ENCODE measurements at regions not wholly inside any gene's neighbourhood (a gene's known extent, or its start where the extent isn't known, plus 50 kb on each side); places are given as distances from the start of the nearest gene placed in this dataset.
"Not testable (repeated sequence)": the region's sequence is repeated elsewhere in the genome, so short reads cannot be mapped to it uniquely, and the experiment has no call there.

- no peaks in the 10 kb centered on the region for H3K27me3 ChIP-seq (ENCODE audit: low read depth, low read length)
- H3K27ac ChIP-seq (ENCODE audit: low read length): no peak overlapping the region
- no peaks in the 10 kb centered on the region for H3K36me3 ChIP-seq (ENCODE audit: control insufficient read depth in 1 of 2, insufficient read depth in 2 of 2, low read length in 2 of 2)
- no peak overlapping the region for H3K4me3 ChIP-seq (ENCODE audit: low read depth in 1 of 2, low read length in 2 of 2)
- no peaks in the 10 kb centered on the region for H3K4me1 ChIP-seq (ENCODE audit: control insufficient read depth in 1 of 2, insufficient read depth in 2 of 2, low read length in 2 of 2)
- no peaks in the 10 kb centered on the region for H3K9me3 ChIP-seq (ENCODE audit: control insufficient read depth in 1 of 2, low read length in 2 of 2)
Measured at GRCh38 chr13:38283346-38283745, 66.3 kb upstream of the UFM1 start.

- H3K4me3 ChIP-seq (ENCODE audit: low read depth in 1 of 2, low read length in 2 of 2): no peak overlapping the region
- H3K4me1 ChIP-seq (ENCODE audit: control insufficient read depth in 1 of 2, insufficient read depth in 2 of 2, low read length in 2 of 2): no peaks in the 10 kb centered on the region
- H3K27me3 ChIP-seq (ENCODE audit: low read depth, low read length): no peaks in the 10 kb centered on the region
- no peaks in the 10 kb centered on the region for H3K36me3 ChIP-seq (ENCODE audit: control insufficient read depth in 1 of 2, insufficient read depth in 2 of 2, low read length in 2 of 2)
- peaks cover 0 to 8% of the 10 kb centered on the region in 2 donors for H3K9me3 ChIP-seq (ENCODE audit: control insufficient read depth in 1 of 2, low read length in 2 of 2)
- no peak overlapping the region for H3K27ac ChIP-seq (ENCODE audit: low read length)
Measured at GRCh38 chr13:38265132-38265497, 84.5 kb upstream of the UFM1 start.

GRCh38 chr13:38264363-38265131 lies 85.1 kb upstream of the UFM1 start:
- Histone ChIP-seq H3K36me3 (ENCODE audit: control insufficient read depth in 1 of 2, insufficient read depth in 2 of 2, low read length in 2 of 2) (no peaks in the 10 kb centered on the region), H3K4me1 (ENCODE audit: control insufficient read depth in 1 of 2, insufficient read depth in 2 of 2, low read length in 2 of 2) (no peaks in the 10 kb centered on the region), H3K4me3 (ENCODE audit: low read depth in 1 of 2, low read length in 2 of 2) (no peak overlapping the region), H3K27me3 (ENCODE audit: low read depth, low read length) (no peaks in the 10 kb centered on the region), H3K27ac (ENCODE audit: low read length) (no peak overlapping the region), H3K9me3 (ENCODE audit: control insufficient read depth in 1 of 2, low read length in 2 of 2) (peaks cover 0 to 4% of the 10 kb centered on the region in 2 donors)

GRCh38 chr13:38262211-38262610 lies 87.4 kb upstream of the UFM1 start:
- no peak overlapping the region for H3K4me3 ChIP-seq (ENCODE audit: low read depth in 1 of 2, low read length in 2 of 2)
- no peaks in the 10 kb centered on the region for H3K9me3 ChIP-seq (ENCODE audit: control insufficient read depth in 1 of 2, low read length in 2 of 2)
- H3K27ac ChIP-seq (ENCODE audit: low read length): no peak overlapping the region
- no peaks in the 10 kb centered on the region for H3K27me3 ChIP-seq (ENCODE audit: low read depth, low read length)
- H3K4me1 ChIP-seq (ENCODE audit: control insufficient read depth in 1 of 2, insufficient read depth in 2 of 2, low read length in 2 of 2): no peaks in the 10 kb centered on the region
- H3K36me3 ChIP-seq (ENCODE audit: control insufficient read depth in 1 of 2, insufficient read depth in 2 of 2, low read length in 2 of 2): no peaks in the 10 kb centered on the region

GRCh38 chr13:38255600-38255999 lies 94.1 kb upstream of the UFM1 start:
- no peaks in the 10 kb centered on the region for H3K9me3 ChIP-seq (ENCODE audit: control insufficient read depth in 1 of 2, low read length in 2 of 2)
- H3K36me3 ChIP-seq (ENCODE audit: control insufficient read depth in 1 of 2, insufficient read depth in 2 of 2, low read length in 2 of 2): no peaks in the 10 kb centered on the region
- H3K4me3 ChIP-seq (ENCODE audit: low read depth in 1 of 2, low read length in 2 of 2): no peak overlapping the region
- H3K27ac ChIP-seq (ENCODE audit: low read length): no peak overlapping the region
- no peaks in the 10 kb centered on the region for H3K27me3 ChIP-seq (ENCODE audit: low read depth, low read length)
- H3K4me1 ChIP-seq (ENCODE audit: control insufficient read depth in 1 of 2, insufficient read depth in 2 of 2, low read length in 2 of 2): no peaks in the 10 kb centered on the region

GRCh38 chr13:38239874-38240273 lies 109.8 kb upstream of the UFM1 start:
- Histone ChIP-seq H3K27me3 (ENCODE audit: low read depth, low read length) (no peaks in the 10 kb centered on the region), H3K36me3 (ENCODE audit: control insufficient read depth in 1 of 2, insufficient read depth in 2 of 2, low read length in 2 of 2) (no peaks in the 10 kb centered on the region), H3K4me1 (ENCODE audit: control insufficient read depth in 1 of 2, insufficient read depth in 2 of 2, low read length in 2 of 2) (no peaks in the 10 kb centered on the region), H3K9me3 (ENCODE audit: control insufficient read depth in 1 of 2, low read length in 2 of 2) (peaks cover 0 to 6% of the 10 kb centered on the region in 2 donors), H3K27ac (ENCODE audit: low read length) (no peak overlapping the region), H3K4me3 (ENCODE audit: low read depth in 1 of 2, low read length in 2 of 2) (no peak overlapping the region)

GRCh38 chr13:38228322-38228721 lies 121.3 kb upstream of the UFM1 start:
- Histone ChIP-seq H3K27ac (ENCODE audit: low read length) (no peak overlapping the region), H3K4me3 (ENCODE audit: low read depth in 1 of 2, low read length in 2 of 2) (no peak overlapping the region), H3K27me3 (ENCODE audit: low read depth, low read length) (no peaks in the 10 kb centered on the region), H3K36me3 (ENCODE audit: control insufficient read depth in 1 of 2, insufficient read depth in 2 of 2, low read length in 2 of 2) (no peaks in the 10 kb centered on the region), H3K9me3 (ENCODE audit: control insufficient read depth in 1 of 2, low read length in 2 of 2) (peaks cover 0 to 12% of the 10 kb centered on the region in 2 donors), H3K4me1 (ENCODE audit: control insufficient read depth in 1 of 2, insufficient read depth in 2 of 2, low read length in 2 of 2) (no peaks in the 10 kb centered on the region)

GRCh38 chr13:38226496-38226895 lies 123.2 kb upstream of the UFM1 start:
- Histone ChIP-seq H3K4me1 (ENCODE audit: control insufficient read depth in 1 of 2, insufficient read depth in 2 of 2, low read length in 2 of 2) (no peaks in the 10 kb centered on the region), H3K27ac (ENCODE audit: low read length) (no peak overlapping the region), H3K27me3 (ENCODE audit: low read depth, low read length) (no peaks in the 10 kb centered on the region), H3K4me3 (ENCODE audit: low read depth in 1 of 2, low read length in 2 of 2) (no peak overlapping the region), H3K36me3 (ENCODE audit: control insufficient read depth in 1 of 2, insufficient read depth in 2 of 2, low read length in 2 of 2) (no peaks in the 10 kb centered on the region), H3K9me3 (ENCODE audit: control insufficient read depth in 1 of 2, low read length in 2 of 2) (peaks cover 0 to 7% of the 10 kb centered on the region in 2 donors)

- Histone ChIP-seq H3K4me1 (ENCODE audit: control insufficient read depth in 1 of 2, insufficient read depth in 2 of 2, low read length in 2 of 2) (no peaks in the 10 kb centered on the region), H3K27ac (ENCODE audit: low read length) (no peak overlapping the region)
Measured at GRCh38 chr13:38223089-38223488, 126.6 kb upstream of the UFM1 start.

GRCh38 chr13:38221120-38221519 lies 128.5 kb upstream of the UFM1 start:
- H3K36me3 ChIP-seq (ENCODE audit: control insufficient read depth in 1 of 2, insufficient read depth in 2 of 2, low read length in 2 of 2); H3K4me1 ChIP-seq (ENCODE audit: control insufficient read depth in 1 of 2, insufficient read depth in 2 of 2, low read length in 2 of 2); H3K27ac ChIP-seq (ENCODE audit: low read length); H3K27me3 ChIP-seq (ENCODE audit: low read depth, low read length); H3K9me3 ChIP-seq (ENCODE audit: control insufficient read depth in 1 of 2, low read length in 2 of 2); H3K4me3 ChIP-seq (ENCODE audit: low read depth in 1 of 2, low read length in 2 of 2): not testable (repeated sequence)

More at GRCh38 chr13:38223089-38223488, 126.6 kb upstream of the UFM1 start:
- H3K36me3 ChIP-seq (ENCODE audit: control insufficient read depth in 1 of 2, insufficient read depth in 2 of 2, low read length in 2 of 2): no peaks in the 10 kb centered on the region
- no peaks in the 10 kb centered on the region for H3K27me3 ChIP-seq (ENCODE audit: low read depth, low read length)
- no peak overlapping the region for H3K4me3 ChIP-seq (ENCODE audit: low read depth in 1 of 2, low read length in 2 of 2)
- H3K9me3 ChIP-seq (ENCODE audit: control insufficient read depth in 1 of 2, low read length in 2 of 2): no peaks in the 10 kb centered on the region

GRCh38 chr13:38216181-38216580 lies 133.5 kb upstream of the UFM1 start:
- no peaks in the 10 kb centered on the region for H3K4me1 ChIP-seq (ENCODE audit: control insufficient read depth in 1 of 2, insufficient read depth in 2 of 2, low read length in 2 of 2)
- no peak overlapping the region for H3K4me3 ChIP-seq (ENCODE audit: low read depth in 1 of 2, low read length in 2 of 2)
- no peaks in the 10 kb centered on the region for H3K27me3 ChIP-seq (ENCODE audit: low read depth, low read length)
- peaks cover 0 to 4% of the 10 kb centered on the region in 2 donors for H3K9me3 ChIP-seq (ENCODE audit: control insufficient read depth in 1 of 2, low read length in 2 of 2)
- H3K27ac ChIP-seq (ENCODE audit: low read length): no peak overlapping the region
- no peaks in the 10 kb centered on the region for H3K36me3 ChIP-seq (ENCODE audit: control insufficient read depth in 1 of 2, insufficient read depth in 2 of 2, low read length in 2 of 2)

GRCh38 chr13:38213314-38213713 lies 136.3 kb upstream of the UFM1 start:
- peaks cover 0 to 8% of the 10 kb centered on the region in 2 donors for H3K9me3 ChIP-seq (ENCODE audit: control insufficient read depth in 1 of 2, low read length in 2 of 2)
- H3K4me3 ChIP-seq (ENCODE audit: low read depth in 1 of 2, low read length in 2 of 2): no peak overlapping the region
- no peak overlapping the region for H3K27ac ChIP-seq (ENCODE audit: low read length)
- H3K27me3 ChIP-seq (ENCODE audit: low read depth, low read length): no peaks in the 10 kb centered on the region
- no peaks in the 10 kb centered on the region for H3K4me1 ChIP-seq (ENCODE audit: control insufficient read depth in 1 of 2, insufficient read depth in 2 of 2, low read length in 2 of 2)
- no peaks in the 10 kb centered on the region for H3K36me3 ChIP-seq (ENCODE audit: control insufficient read depth in 1 of 2, insufficient read depth in 2 of 2, low read length in 2 of 2)

Measured in muscle layer of duodenum (tissue), 2 donors.